CD8-positive, alpha-beta memory T cell (primary cell): ENCODE measurements at regions not wholly inside any gene's neighbourhood (a gene's known extent, or its start where the extent isn't known, plus 50 kb on each side); places are given as distances from the start of the nearest gene placed in this dataset.
"Not testable (repeated sequence)": the region's sequence is repeated elsewhere in the genome, so short reads cannot be mapped to it uniquely, and the experiment has no call there.

Experiments used
- CTCF ChIA-PET: fragments of 350-600 bp; sonication (Branson Sonifier 250); formaldehyde crosslinking; loops from one replicate; lab custom pipeline; 2021; ENCODE audit warnings: antibody characterized with exemption; lab: Charles Lee
- POLR2A ChIA-PET: fragments of 350-600 bp; sonication (Branson Sonifier 250); formaldehyde crosslinking; loops from one replicate; lab custom pipeline; 2021; ENCODE audit warnings: antibody characterized with exemption; lab: Charles Lee
- DNase-seq, 5 donors: peaks; one replicate each; pipeline versions ENCODE4 v3.0.0 to v3.0.0-alpha.2; 2020 to 2022; ENCODE audit warnings: mixed read lengths in 1 of 5
- H3K27ac ChIP-seq: one replicate; pipeline ENCODE4 v1.7.0; 2013; ENCODE audit warnings: low read depth, mild to moderate bottlenecking, low read length, moderate library complexity
- H3K27me3 ChIP-seq: 2 replicates; pipeline ENCODE4 v1.7.0; 2013; ENCODE audit warnings: low read length, mild to moderate bottlenecking; ENCODE audit not compliant: insufficient read depth, poor library complexity, severe bottlenecking
- H3K36me3 ChIP-seq: 2 replicates; pipeline ENCODE4 v1.7.0; 2013; ENCODE audit warnings: mild to moderate bottlenecking, low read length, moderate library complexity; ENCODE audit not compliant: insufficient read depth
- H3K4me1 ChIP-seq: 2 replicates; pipeline ENCODE4 v1.7.0; 2013; ENCODE audit warnings: mild to moderate bottlenecking, low read length, moderate library complexity; ENCODE audit not compliant: insufficient read depth
- H3K4me3 ChIP-seq: 2 replicates; pipeline ENCODE4 v1.7.0; 2013; ENCODE audit warnings: mild to moderate bottlenecking, low read length
- H3K9me3 ChIP-seq: 2 replicates; pipeline ENCODE4 v1.7.0; 2013; ENCODE audit warnings: mild to moderate bottlenecking, low read length
- H3K27ac Mint-ChIP-seq, 8 donors: one replicate each; pipeline ENCODE4 v1.8.0; 2020 to 2021; ENCODE audit warnings: mixed read lengths in 8 of 8, mild to moderate bottlenecking in 6 of 8, inconsistent platforms in 3 of 8, moderate library complexity in 3 of 8
- H3K27me3 Mint-ChIP-seq, 2 donors: one replicate each; pipeline ENCODE4 v1.8.0; 2020 to 2021; ENCODE audit warnings: mixed read lengths in 2 of 2, mild to moderate bottlenecking in 1 of 2, moderate library complexity in 1 of 2
- H3K36me3 Mint-ChIP-seq, 3 donors: one replicate each; pipeline ENCODE4 v1.8.0; 2020 to 2021; ENCODE audit warnings: mixed read lengths in 3 of 3, inconsistent platforms in 1 of 3, mild to moderate bottlenecking in 1 of 3
- H3K4me1 Mint-ChIP-seq, 3 donors: one replicate each; pipeline ENCODE4 v1.8.0; 2020 to 2021; ENCODE audit warnings: mixed read lengths in 3 of 3, inconsistent platforms in 1 of 3, mild to moderate bottlenecking in 1 of 3
- H3K4me3 Mint-ChIP-seq, 7 donors: one replicate each; pipeline ENCODE4 v1.8.0; 2020 to 2021; ENCODE audit warnings: mixed read lengths in 7 of 7, mild to moderate bottlenecking in 6 of 7, moderate library complexity in 4 of 7, inconsistent platforms in 2 of 7
- H3K9me3 Mint-ChIP-seq, 5 donors: one replicate each; pipeline ENCODE4 v1.8.0; 2020 to 2022; ENCODE audit warnings: mixed read lengths in 5 of 5, mild to moderate bottlenecking in 3 of 5, moderate library complexity in 2 of 5, inconsistent platforms in 1 of 5

DNA sequence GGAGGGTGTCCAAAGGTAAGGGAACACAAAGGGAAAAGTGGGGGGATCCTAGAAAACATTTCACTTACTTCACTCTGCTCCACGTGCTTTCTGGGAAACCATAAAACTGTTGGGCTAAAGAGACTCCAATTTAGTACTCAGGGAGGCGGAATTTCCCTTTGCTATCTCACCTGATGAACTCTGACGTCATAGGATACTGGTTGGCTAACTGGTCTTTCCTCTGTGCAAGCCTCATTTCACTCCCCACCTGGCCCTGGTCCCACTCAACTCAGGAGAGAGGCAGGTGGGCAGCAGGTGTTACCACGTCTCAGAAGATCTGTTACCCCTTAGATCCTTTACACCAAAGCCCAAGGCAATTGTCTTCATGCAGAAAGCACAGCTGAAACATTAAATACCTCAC lies 51.8 kb upstream of the PMAIP1 start:
- CTCF ChIA-PET: no interaction called here
- POLR2A ChIA-PET: no interaction called here

GRCh38 chr18:59847491-59847846 lies 52.3 kb upstream of the PMAIP1 start:
- H3K27me3 Mint-ChIP-seq, CTCF ChIA-PET, H3K4me3 Mint-ChIP-seq: not testable (repeated sequence)

More for the DNA sequence above, 51.8 kb upstream of the PMAIP1 start:
- no peaks in the 10 kb centered on the region for H3K9me3 ChIP-seq
- Mint-ChIP-seq H3K27ac (no peak overlapping the region), H3K4me3 (no peak overlapping the region), H3K36me3 (no peaks in the 10 kb centered on the region), H3K9me3 (peaks cover 0 to 2% (median 0%) of the 10 kb centered on the region in 5 donors), H3K4me1 (peaks cover 0 to 4% (median 4%) of the 10 kb centered on the region in 3 donors), H3K27me3 (peaks cover 1 to 9% of the 10 kb centered on the region in 2 donors)
- H3K4me1 ChIP-seq: no peaks in the 10 kb centered on the region
- no peak for DNase-seq
- H3K4me3 ChIP-seq: no peak overlapping the region
- no peaks in the 10 kb centered on the region for H3K27me3 ChIP-seq
- no peaks in the 10 kb centered on the region for H3K36me3 ChIP-seq
- H3K27ac ChIP-seq: no peak overlapping the region

GRCh38 chr18:59846814-59847490 lies 52.8 kb upstream of the PMAIP1 start:
- no peak overlapping the region for H3K4me3 Mint-ChIP-seq
- Histone ChIP-seq H3K4me3 (no peak overlapping the region), H3K9me3 (no peaks in the 10 kb centered on the region), H3K27ac (no peak overlapping the region), H3K27me3 (no peaks in the 10 kb centered on the region), H3K4me1 (no peaks in the 10 kb centered on the region), H3K36me3 (no peaks in the 10 kb centered on the region)
- no peak overlapping the region for H3K27ac Mint-ChIP-seq
- POLR2A ChIA-PET: no interaction called here
- CTCF ChIA-PET: no interaction called here
- peaks cover 0 to 4% (median 4%) of the 10 kb centered on the region in 3 donors for H3K4me1 Mint-ChIP-seq
- peaks cover 0 to 2% (median 0%) of the 10 kb centered on the region in 5 donors for H3K9me3 Mint-ChIP-seq
- DNase-seq: no peak
- peaks cover 1 to 9% of the 10 kb centered on the region in 2 donors for H3K27me3 Mint-ChIP-seq
- no peaks in the 10 kb centered on the region for H3K36me3 Mint-ChIP-seq

More at GRCh38 chr18:59847491-59847846, 52.3 kb upstream of the PMAIP1 start:
- DNase-seq, H3K27ac Mint-ChIP-seq, H3K4me3 ChIP-seq, POLR2A ChIA-PET, H3K9me3 ChIP-seq, H3K27me3 ChIP-seq, H3K36me3 Mint-ChIP-seq, H3K27ac ChIP-seq, H3K4me1 ChIP-seq, H3K36me3 ChIP-seq, H3K9me3 Mint-ChIP-seq, H3K4me1 Mint-ChIP-seq: not testable (repeated sequence)

DNA sequence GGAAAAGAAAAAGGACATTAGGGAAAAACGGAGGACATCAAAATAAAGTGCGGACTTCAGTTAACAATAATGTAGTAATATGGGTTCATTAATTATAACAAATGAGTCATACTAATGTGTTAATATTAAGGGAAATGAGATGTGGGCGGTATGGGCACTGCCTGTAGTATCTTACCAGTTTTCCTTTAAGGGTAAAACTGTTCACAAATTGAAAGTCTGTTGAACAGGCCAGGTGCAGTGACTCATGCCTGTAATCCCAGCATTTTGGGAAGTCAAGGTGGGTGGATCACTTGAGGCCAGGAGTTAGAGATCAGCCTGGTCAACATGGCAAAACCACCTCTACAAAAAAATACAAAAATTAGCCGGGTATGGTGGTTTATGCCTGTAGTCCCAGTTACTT lies 56.8 kb upstream of the PMAIP1 start:
- no peaks in the 10 kb centered on the region for H3K27me3 ChIP-seq
- H3K27ac ChIP-seq: no peak overlapping the region
- no peak overlapping the region for H3K4me3 ChIP-seq
- Mint-ChIP-seq H3K4me3 (no peak overlapping the region), H3K27me3 (peaks cover 5 to 13% of the 10 kb centered on the region in 2 donors), H3K27ac (no peak overlapping the region), H3K9me3 (peaks cover 0 to under 1% (median 0%) of the 10 kb centered on the region in 5 donors), H3K4me1 (peaks cover 0 to 4% (median 4%) of the 10 kb centered on the region in 3 donors), H3K36me3 (no peaks in the 10 kb centered on the region)
- H3K36me3 ChIP-seq: no peaks in the 10 kb centered on the region
- CTCF ChIA-PET: no interaction called here
- H3K4me1 ChIP-seq: no peaks in the 10 kb centered on the region
- H3K9me3 ChIP-seq: no peaks in the 10 kb centered on the region
- DNase-seq: no peak
- POLR2A ChIA-PET: no interaction called here

DNA sequence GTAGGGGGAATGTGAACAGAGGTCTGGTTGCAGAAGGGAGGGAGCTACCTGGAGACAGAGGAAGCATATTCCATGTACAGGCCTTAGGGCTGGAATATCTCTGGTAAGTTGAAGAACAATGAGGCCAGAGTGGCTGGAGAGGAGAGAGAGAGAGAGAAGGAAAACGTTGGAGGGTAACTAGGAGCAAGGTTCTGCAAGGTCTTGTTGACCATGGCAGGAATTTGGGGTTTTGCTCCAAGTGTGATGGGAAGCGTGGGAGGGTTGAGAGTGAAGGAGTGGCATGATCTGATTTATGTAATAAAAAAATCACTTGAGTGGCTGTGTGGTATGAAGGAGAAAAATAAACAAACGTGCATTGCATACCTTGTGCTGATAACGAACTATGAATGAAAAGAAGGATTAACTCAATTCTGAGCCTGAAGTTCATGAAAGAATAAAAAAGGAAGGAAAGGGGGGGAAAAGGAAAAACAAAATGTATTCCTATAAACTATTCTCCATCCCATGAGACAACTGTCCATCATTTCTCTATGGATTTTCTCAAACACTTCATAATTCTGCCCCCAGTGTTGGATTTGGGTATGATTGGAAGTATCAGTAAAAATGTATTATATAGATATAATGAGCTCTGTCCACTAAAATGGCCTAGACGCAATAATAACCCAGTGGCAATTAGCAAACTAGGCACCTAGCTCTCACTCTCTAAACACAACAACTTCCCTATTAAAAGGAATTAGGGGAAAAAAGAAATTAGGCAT lies 59.7 kb upstream of the PMAIP1 start:
- peaks cover 0 to 4% (median 2%) of the 10 kb centered on the region in 3 donors for H3K4me1 Mint-ChIP-seq
- peaks cover 6 to 9% of the 10 kb centered on the region in 2 donors for H3K27me3 Mint-ChIP-seq
- Histone ChIP-seq H3K4me3 (no peak overlapping the region), H3K27me3 (no peaks in the 10 kb centered on the region), H3K4me1 (no peaks in the 10 kb centered on the region), H3K9me3 (no peaks in the 10 kb centered on the region), H3K36me3 (no peaks in the 10 kb centered on the region), H3K27ac (no peak overlapping the region)
- ChIA-PET CTCF (no interaction called here), POLR2A (no interaction called here)
- H3K9me3 Mint-ChIP-seq: no peaks in the 10 kb centered on the region
- no peak overlapping the region for H3K4me3 Mint-ChIP-seq
- H3K27ac Mint-ChIP-seq: no peak overlapping the region
- no peaks in the 10 kb centered on the region for H3K36me3 Mint-ChIP-seq
- no peak for DNase-seq

- Histone ChIP-seq H3K4me3 (no peak overlapping the region), H3K27ac (no peak overlapping the region), H3K4me1 (no peaks in the 10 kb centered on the region), H3K36me3 (no peaks in the 10 kb centered on the region), H3K27me3 (no peaks in the 10 kb centered on the region), H3K9me3 (no peaks in the 10 kb centered on the region)
- Mint-ChIP-seq H3K9me3 (no peaks in the 10 kb centered on the region), H3K4me3 (no peak overlapping the region), H3K4me1 (peaks cover 0 to 4% (median 2%) of the 10 kb centered on the region in 3 donors), H3K27ac (peak overlapping the region in 1 of 8 donors; percentile 8), H3K27me3 (peaks cover 6 to 8% of the 10 kb centered on the region in 2 donors), H3K36me3 (no peaks in the 10 kb centered on the region)
- POLR2A ChIA-PET: no interaction called here
- no peak for DNase-seq
- CTCF ChIA-PET: interaction anchor here (1.1 kb wide), 1 partner anchor 57 kb away, joined by 3 read pairs; no protein-coding TSS in a partner anchor
Observed at GRCh38 chr18:59839246-59839645, 60.5 kb upstream of the PMAIP1 start.

DNA sequence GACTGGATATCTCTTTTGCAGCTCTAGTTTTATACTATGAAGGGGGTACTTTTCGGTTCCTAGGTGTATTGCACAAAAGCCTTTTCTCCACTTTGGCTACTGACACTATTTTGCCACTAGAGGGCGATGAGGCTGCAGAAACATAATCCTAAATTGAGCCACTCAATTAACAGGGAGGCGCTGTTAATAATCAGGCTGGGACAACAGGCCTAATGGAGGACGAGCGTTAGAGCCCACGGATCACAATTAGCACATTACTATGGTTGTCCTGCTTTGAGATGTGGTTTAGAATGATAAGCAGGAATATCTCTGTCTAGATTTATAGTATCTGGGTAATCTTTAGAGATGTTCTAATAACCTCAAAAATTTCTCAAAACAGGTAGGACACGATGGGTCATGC lies 62.2 kb upstream of the PMAIP1 start:
- Histone ChIP-seq H3K27me3 (no peaks in the 10 kb centered on the region), H3K9me3 (no peaks in the 10 kb centered on the region), H3K4me1 (no peaks in the 10 kb centered on the region), H3K27ac (no peak overlapping the region), H3K36me3 (no peaks in the 10 kb centered on the region), H3K4me3 (no peak overlapping the region)
- Mint-ChIP-seq H3K4me3 (no peak overlapping the region), H3K27me3 (peaks cover 5 to 6% of the 10 kb centered on the region in 2 donors), H3K9me3 (no peaks in the 10 kb centered on the region), H3K36me3 (no peaks in the 10 kb centered on the region), H3K4me1 (peaks cover 0 to 11% (median 2%) of the 10 kb centered on the region in 3 donors), H3K27ac (no peak overlapping the region)
- ChIA-PET CTCF (interaction anchor here (1.0 to 1.4 kb wide), 2 partner anchors 13 to 19 kb away, joined by 3 to 4 read pairs; no protein-coding TSS in a partner anchor), POLR2A (no interaction called here)
- peak; percentile 13 to 72 (median 14) for DNase-seq
